Psoas muscle (tissue), 7 donors: ENCODE measurements at regions not wholly inside any gene's neighbourhood (a gene's known extent, or its start where the extent isn't known, plus 50 kb on each side); places are given as distances from the start of the nearest gene placed in this dataset.

Source experiments
- ATAC-seq, 4 donors: fragments of 200-7000 bp; cut with Tn5 transposase; one replicate each; pipeline ENCODE4 v1.9.1; 2020; ENCODE audit warnings: moderate library complexity in 3 of 4, mild to moderate bottlenecking in 2 of 4
- DNase-seq, 2 donors: peaks; one replicate each; pipeline ENCODE4 v3.0.0-alpha.2; 2020
- H3K27ac ChIP-seq: fragments of 200-600 bp; one replicate; pipeline ENCODE4 v1.8.0; 2022
- H3K27me3 ChIP-seq, 3 donors: fragments of 200-600 bp in 1 of 3; one replicate each; pipeline versions ENCODE4 v1.6.1 to v1.8.0; 2013 to 2022; ENCODE audit warnings: low read length in 2 of 3, mild to moderate bottlenecking in 2 of 3, moderate library complexity in 1 of 3; ENCODE audit not compliant: insufficient read depth in 3 of 3
- H3K36me3 ChIP-seq, 2 donors: fragments of 200-600 bp in 1 of 2; one replicate each; pipeline versions ENCODE4 v1.6.1 to v1.8.0; 2013 to 2022; ENCODE audit warnings: low read depth in 1 of 2, mild to moderate bottlenecking in 1 of 2, moderate library complexity in 1 of 2; ENCODE audit not compliant: insufficient read depth in 1 of 2
- H3K4me1 ChIP-seq: fragments of 200-600 bp; one replicate; pipeline ENCODE4 v1.8.0; 2022
- H3K4me3 ChIP-seq: fragments of 200-600 bp; one replicate; pipeline ENCODE4 v1.8.0; 2022; ENCODE audit warnings: mild to moderate bottlenecking
- H3K9me3 ChIP-seq: fragments of 200-600 bp; one replicate; pipeline ENCODE4 v1.8.0; 2022
- WGBS, 3 donors: extraction: QIAGEN DNeasy Blood & Tissue Kit; methylation state at CpG; one replicate each; pipeline versions ENCODE4 v1.1.6 to v1.1.7; 2013; 5-methylcytosine and 5-hydroxymethylcytosine counted together
- intact Hi-C, 2 donors: fragments of 100-400 bp; cut with DNase I; formaldehyde crosslinking; loops; one replicate each; pipeline versions ENCODE4 v1.11.0 to v1.14.2; 2022
- TF ChIP-seq, protein P1 (sequence below): fragments of 200-600 bp; IDR thresholded peaks from one replicate; pipeline ENCODE4 v1.8.0; 2022; ENCODE audit warnings: antibody characterized with exemption
- donor health status: healthy with polysubstance abuse.
- donor health status: DM: no; HTN: no; CAD: no; lungs with moderate emphysema.
- donor health status: Bipolar disorder and iron deficiency.
- donor health status: healthy.
- donor health status: DM: yes; HTN: yes; CAD: no.
- donor health status: DM: no; HTN: no; CAD: no.
- donor health status: DM: yes; HTN: yes; CAD: no.

DNA sequence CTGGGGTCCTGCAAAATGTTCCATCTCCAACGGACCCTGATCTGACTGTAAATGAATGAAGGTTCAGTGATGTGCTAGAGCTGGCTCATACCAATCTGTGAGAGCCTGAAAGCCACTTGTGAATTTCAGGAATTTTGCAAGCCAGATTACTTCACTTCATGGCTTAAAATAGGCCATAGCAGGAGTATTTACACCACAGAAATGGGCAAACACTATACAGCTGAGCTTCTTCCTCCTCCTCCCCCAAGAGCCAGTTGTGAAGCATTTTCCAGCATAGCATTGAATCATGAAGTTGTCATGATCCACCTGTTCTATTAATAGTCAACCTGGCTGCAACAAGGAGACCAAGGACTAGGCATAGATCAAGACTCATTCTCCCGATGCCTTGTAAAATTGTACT lies 141.3 kb upstream of the RASSF8 start:
- Histone ChIP-seq H3K4me3 (no peak overlapping the region), H3K36me3 (no peaks in the 10 kb centered on the region), H3K4me1 (no peaks in the 10 kb centered on the region), H3K27ac (no peak overlapping the region), H3K9me3 (no peaks in the 10 kb centered on the region), H3K27me3 (peaks cover 0 to 3% (median 2%) of the 10 kb centered on the region in 3 donors)
- no peak for DNase-seq
- intact Hi-C loops: no loop called here
- no peak for ATAC-seq
- TF ChIP-seq, protein P1, sequence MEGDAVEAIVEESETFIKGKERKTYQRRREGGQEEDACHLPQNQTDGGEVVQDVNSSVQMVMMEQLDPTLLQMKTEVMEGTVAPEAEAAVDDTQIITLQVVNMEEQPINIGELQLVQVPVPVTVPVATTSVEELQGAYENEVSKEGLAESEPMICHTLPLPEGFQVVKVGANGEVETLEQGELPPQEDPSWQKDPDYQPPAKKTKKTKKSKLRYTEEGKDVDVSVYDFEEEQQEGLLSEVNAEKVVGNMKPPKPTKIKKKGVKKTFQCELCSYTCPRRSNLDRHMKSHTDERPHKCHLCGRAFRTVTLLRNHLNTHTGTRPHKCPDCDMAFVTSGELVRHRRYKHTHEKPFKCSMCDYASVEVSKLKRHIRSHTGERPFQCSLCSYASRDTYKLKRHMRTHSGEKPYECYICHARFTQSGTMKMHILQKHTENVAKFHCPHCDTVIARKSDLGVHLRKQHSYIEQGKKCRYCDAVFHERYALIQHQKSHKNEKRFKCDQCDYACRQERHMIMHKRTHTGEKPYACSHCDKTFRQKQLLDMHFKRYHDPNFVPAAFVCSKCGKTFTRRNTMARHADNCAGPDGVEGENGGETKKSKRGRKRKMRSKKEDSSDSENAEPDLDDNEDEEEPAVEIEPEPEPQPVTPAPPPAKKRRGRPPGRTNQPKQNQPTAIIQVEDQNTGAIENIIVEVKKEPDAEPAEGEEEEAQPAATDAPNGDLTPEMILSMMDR: no peak
- WGBS, 3 donors: 81 to 88% (median 87%) methylated on average over 2 of the region's 2 CpGs

DNA sequence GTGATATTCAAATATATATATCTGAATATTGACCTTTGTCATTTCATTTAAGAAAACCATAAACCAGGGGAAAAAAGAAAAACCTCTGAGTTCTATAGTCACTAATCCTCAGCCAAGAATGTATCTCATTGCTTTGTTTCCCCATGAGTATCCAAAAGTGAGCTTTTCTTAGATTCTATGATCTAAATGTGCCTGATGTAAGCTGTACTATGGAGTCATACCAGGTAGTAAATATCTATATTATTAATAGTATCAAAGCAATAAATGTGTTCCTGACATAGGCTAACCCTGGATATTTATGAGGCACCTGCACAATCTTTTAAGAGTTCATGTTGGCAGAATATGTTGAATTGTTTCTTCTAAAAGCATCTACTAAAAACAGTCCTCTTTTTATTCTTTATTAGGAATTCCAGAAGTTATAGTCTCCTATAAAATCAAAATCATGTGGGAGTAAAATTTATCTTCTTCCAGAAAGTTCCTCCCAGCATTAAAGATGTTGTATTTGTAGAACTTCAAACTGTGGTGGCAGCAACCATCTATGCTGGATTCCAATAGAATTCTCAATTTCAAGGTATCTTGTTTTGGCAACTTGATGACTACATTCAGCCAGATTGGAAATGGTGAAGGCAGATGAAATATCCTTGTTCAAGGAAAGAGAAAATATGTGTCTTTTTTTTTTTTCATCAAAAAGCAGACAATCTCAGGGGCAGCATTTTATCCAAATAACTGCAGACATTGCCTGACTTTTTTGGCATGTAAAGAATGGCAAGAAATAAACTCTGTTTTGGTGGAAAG lies 139.7 kb upstream of the RASSF8 start:
- DNase-seq (no peak), ATAC-seq (no peak)
- no peak overlapping the region for H3K4me3 ChIP-seq
- no peaks in the 10 kb centered on the region for H3K36me3 ChIP-seq
- H3K9me3 ChIP-seq: no peaks in the 10 kb centered on the region
- peaks cover 0 to 3% (median 0%) of the 10 kb centered on the region in 3 donors for H3K27me3 ChIP-seq
- no peak overlapping the region for H3K27ac ChIP-seq
- TF ChIP-seq, protein P1: no peak
- intact Hi-C loops: no loop called here
- no peaks in the 10 kb centered on the region for H3K4me1 ChIP-seq

DNA sequence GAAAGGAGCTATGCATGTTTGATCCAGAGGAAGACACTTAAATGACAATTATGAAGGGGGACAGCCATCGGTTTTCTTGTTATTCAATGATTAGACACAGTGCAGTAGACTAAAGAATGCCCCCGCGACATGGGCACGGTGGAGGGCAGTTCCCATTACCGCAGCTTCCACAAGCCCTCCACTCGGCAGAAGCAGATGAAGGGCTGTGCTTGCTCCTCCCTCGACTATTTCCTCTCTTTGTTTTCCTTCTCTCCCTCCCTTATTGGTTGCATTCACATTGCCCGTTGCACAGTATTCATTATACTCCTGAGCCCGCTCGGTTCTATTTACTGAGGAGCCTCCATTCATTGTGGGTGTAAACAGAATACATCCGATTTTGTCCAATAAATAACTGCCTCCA lies 138.8 kb upstream of the RASSF8 start:
- TF ChIP-seq, protein P1: no peak
- no peaks in the 10 kb centered on the region for H3K36me3 ChIP-seq
- H3K4me3 ChIP-seq: no peak overlapping the region
- no peaks in the 10 kb centered on the region for H3K9me3 ChIP-seq
- H3K27me3 ChIP-seq: peaks cover 0 to 3% (median 0%) of the 10 kb centered on the region in 3 donors
- no peak for ATAC-seq
- intact Hi-C loops: no loop called here
- H3K4me1 ChIP-seq: no peaks in the 10 kb centered on the region
- 63 to 65% (median 63%) methylated on average over 11 of the region's 11 CpGs for WGBS, 3 donors
- no peak for DNase-seq
- no peak overlapping the region for H3K27ac ChIP-seq

DNA sequence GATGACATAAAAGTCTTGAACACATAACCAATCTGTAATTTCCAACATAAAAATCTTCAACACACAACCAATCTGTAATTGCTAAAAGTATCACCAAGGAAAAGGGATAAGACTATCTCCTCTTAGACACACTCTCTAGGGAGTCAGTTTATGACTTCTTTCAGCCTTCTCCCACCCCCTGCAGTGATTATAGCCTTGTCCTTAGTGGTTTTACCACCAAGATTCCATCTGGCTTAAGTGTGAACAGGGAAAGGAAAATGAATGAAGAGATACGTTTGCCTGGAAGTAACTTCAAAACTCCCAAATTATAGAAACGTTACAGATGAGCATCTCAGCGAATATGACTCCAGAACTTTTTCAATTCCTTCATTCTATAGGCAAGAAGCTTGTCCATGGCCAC lies 136.2 kb upstream of the RASSF8 start:
- TF ChIP-seq, protein P1: no peak
- WGBS, 3 donors: 62 to 70% (median 70%) methylated on average over 3 of the region's 3 CpGs
- intact Hi-C loops: no loop called here

DNA sequence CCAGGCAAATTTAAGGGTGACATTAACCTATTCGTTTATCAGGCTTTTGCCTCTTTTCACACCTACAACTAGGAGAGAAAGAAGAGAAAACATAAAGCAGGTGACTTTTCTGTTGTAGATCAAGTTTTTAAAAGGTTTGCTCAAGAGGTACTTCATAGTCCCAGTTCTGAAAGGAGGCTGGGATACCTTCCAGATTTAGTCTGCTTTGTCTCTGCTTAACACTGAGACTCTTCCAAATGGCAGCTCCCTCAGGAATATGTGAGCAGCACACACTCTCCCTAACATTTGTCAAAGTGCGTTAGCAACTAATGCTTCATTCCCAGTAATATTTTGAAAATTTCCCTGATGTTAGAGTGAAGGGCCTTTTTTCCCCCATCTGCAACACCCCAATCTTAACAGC lies 133.7 kb upstream of the RASSF8 start:
- Histone ChIP-seq H3K27me3 (no peaks in the 10 kb centered on the region), H3K36me3 (no peaks in the 10 kb centered on the region), H3K27ac (no peak overlapping the region), H3K9me3 (no peaks in the 10 kb centered on the region), H3K4me3 (no peak overlapping the region), H3K4me1 (no peaks in the 10 kb centered on the region)
- no peak for DNase-seq
- TF ChIP-seq, protein P1: no peak
- 44 to 51% (median 46%) methylated on average over 2 of the region's 2 CpGs for WGBS, 3 donors
- intact Hi-C loops: no loop called here
- no peak for ATAC-seq

More for the DNA sequence above, 136.2 kb upstream of the RASSF8 start:
- ATAC-seq (no peak), DNase-seq (no peak)
- H3K4me3 ChIP-seq: no peak overlapping the region
- no peaks in the 10 kb centered on the region for H3K4me1 ChIP-seq
- H3K9me3 ChIP-seq: no peaks in the 10 kb centered on the region
- no peak overlapping the region for H3K27ac ChIP-seq
- no peaks in the 10 kb centered on the region for H3K36me3 ChIP-seq
- peaks cover 0 to 2% (median 0%) of the 10 kb centered on the region in 3 donors for H3K27me3 ChIP-seq
